CD1c-positive myeloid dendritic cell (primary cell): ENCODE measurements at regions not wholly inside any gene's neighbourhood (a gene's known extent, or its start where the extent isn't known, plus 50 kb on each side); places are given as distances from the start of the nearest gene placed in this dataset.
"Not testable (repeated sequence)": the region's sequence is repeated elsewhere in the genome, so short reads cannot be mapped to it uniquely, and the experiment has no call there.

Experiments
- DNase-seq: peaks from one replicate; pipeline ENCODE4 v3.0.0-alpha.2; 2016; ENCODE audit errors: extremely low spot score

DNA sequence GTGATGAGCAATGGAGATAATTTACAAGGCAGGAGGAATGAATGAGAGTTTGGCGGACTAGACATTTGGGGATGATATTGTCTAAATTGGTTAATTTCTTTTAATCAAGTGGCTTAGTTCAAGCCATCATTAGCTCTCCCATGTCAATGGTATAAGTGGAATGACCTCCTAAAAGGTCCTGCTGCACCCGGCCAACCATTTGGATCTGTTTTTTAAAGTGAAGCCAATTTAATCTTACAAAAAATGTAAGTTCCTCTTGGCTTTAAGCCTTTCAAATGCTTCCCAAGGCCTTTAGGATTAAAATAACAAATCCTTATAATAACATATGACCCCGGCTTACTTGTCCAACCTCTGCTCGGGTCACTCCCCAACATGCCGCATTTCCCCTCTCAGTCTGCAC is 484.4 kb upstream of the ADAMTS9 start:
- DNase-seq = no peak

DNA sequence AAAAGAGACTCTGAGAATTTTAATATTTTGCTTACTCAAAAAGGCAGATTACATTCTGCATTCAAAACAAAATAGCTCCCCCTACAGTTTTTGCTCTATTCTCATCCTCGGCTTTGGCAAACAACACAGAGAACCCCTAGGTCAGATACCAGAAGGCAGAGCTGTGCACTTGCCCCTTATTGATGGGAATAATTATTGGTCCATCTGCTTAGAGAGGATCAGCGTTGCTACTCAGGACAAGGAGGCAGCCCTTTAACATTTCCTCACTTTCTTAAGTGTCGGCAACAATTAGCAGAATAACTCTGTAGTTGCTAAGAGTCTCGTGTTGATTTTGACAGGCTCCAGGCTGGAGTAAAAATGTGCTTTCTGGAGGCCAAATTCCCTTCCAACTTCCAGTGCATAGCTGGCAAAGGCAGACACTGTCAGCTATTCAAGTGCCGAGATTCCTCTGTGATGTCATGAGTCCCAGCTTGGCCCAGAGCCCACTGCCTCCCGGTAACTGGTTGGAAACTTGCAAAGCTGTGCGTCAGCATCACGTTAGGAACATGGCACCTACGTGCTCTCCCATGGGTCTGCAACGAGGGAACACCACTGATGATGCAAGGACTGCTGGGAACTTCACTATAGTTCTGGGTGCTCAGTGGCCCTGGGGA is 482.7 kb upstream of the ADAMTS9 start:
- DNase-seq = no peak

DNA sequence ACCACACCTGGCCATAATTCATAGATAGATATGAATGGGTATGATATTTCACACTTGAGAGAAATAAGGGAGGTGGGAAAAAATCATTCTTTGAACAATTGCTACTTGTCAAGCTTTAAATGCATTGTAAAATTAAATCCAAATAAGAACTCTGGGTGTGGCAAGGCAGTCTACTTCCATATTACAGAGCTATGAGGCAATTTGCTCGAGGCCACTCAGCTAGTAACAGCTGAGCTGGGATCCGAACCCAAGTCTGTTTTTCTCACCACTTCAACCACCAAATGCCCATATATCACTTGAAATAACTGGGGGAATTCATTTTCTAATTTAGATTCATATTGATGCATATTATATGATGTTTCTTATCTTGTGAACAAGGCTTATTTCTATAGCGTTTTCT is 482.2 kb upstream of the ADAMTS9 start:
- no peak for DNase-seq

DNA sequence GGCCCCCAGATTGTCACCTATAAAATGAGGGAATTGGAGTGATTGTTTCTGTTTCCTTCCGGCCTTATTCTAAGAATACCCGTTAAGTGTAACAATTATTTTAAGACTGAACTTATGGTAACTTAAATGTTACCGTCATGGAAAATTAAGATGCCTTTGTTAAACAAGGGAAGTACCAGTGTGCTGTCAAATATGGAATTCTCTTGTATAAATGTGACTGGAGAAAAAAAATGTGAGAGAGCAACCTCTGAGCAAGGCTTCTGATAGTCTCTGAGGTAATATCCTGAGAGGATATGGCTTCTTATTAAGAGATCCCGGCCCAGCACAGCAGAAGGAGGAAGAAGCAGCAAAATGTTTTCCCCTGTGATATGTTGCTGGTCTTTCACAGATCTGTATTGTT is 480.7 kb upstream of the ADAMTS9 start:
- no peak for DNase-seq

DNA sequence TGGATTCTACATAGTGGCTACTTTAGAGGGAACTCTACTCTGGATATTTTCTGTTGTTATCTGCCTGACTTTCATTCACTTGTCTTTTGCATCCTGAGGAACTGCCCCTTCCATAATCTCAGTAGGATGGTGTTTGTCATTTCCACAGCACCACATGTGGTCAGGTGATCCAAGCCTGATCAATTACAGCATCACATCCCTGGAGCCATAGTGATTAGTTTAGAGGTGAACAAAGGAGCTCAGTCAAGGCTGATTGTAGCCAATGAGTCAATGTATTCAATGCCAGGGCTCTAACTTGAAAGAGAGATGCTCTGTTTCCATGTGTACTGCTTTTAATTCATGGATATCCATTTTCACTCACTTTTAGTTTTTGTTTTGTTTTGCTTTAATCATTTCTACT is 478.7 kb upstream of the ADAMTS9 start:
- DNase-seq = no peak

DNA sequence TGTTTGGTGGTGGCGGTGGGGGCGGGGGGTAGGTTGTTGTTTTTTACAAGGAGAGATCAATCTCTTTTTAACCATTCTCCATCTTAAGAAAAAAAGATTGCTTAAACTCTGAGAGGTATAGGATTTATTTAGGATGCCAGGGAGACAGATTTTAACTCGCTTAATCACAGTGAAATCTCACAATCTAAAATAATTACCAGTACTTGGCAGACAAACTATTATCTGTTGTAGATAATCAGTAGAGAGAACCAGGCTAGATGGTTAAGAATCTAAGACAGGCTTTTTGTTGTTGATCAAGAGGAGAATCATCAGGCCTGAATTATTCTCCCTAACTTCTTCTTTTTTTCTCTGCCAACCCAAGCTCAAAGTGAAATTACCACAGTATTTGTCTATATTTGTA is 470.2 kb upstream of the ADAMTS9 start:
- DNase-seq = no peak

DNA sequence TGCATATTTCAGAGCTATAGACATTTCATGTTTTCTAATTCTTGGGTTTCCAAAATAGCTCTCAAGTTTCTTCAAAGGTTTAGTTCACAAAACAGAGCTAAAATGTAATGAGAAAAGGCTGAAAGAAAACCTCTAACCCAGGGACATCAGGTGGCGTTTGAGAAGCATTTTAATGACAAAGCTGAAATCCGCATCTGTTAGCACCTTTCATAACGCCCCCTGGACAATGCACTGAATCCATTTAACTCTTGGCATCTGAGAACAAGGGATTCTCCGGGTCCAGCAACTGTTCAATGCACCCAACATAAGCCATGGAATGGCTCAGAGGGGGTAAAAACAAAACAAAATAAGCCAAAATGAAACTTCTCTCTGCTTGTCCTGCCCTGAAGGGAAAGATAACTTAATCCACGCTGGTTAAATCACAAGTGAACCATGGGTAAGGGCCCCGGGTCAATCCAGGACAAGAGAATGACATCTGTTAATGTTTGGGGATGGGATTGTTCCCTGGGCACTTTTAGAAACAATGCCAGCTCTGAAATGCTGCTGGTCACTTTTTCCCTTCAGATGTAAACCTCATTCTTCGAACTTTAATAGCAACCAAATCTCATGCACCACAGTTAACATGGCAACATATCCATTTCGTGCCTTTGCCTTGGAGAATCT is 466.2 kb upstream of the ADAMTS9 start:
- no peak for DNase-seq

DNA sequence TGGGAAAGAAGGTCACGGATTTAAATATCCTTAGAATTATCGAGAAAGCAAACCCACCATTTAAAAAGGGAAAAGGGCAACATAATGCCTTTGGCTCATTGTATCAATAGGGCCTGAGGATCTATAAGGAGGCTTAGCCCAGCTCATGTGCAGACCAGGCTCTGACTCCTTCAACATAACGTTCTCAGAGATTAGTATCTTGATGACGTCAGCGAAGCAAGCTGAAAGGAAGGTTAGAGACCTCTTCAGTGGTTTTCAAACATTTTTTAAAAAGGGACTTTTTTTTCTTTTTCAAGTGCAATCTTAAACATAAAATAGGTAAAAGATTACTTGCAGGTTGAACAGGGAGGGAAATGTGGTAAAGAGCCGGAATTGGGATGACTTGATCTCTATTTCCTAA is 463.9 kb upstream of the ADAMTS9 start:
- no peak for DNase-seq

DNA sequence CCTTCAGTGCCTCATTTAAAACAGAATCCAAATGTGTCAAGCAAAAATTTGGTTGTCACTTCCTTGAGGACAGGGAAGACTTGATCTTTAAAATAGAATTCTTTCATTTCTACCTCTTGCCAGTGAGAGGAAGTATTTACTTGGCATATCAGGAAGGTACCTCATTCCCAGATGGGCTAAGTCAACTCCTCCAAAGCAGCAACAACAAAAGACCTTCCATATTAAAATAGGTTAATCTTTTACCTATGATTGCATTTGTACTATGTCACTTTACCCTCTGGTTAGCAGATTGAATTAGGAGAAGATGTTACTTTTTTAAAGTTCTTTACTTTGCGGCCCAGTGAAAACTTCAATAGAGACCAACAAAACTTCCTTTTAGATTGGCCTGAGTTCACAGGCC is 462.1 kb upstream of the ADAMTS9 start:
- DNase-seq = no peak

DNA sequence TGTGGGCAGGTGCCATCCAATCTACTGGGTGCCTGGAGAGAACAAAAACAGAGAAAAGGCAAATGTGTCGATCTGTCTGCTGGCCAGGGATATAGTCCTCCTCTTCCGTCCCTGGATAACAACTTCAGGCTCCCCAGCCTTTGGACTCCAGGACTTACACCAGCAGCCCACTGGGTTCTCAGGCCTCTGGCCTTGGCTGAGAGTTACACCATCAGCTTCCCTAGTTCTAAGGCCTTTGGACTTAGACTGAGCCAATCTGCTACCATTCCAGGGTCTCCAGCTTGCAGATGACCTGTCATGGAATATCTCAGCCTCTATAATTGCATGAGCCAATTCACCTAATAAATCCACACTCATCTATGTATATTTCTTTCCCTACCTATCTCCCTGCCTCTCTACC is 460.9 kb upstream of the ADAMTS9 start:
- DNase-seq = no peak

DNA sequence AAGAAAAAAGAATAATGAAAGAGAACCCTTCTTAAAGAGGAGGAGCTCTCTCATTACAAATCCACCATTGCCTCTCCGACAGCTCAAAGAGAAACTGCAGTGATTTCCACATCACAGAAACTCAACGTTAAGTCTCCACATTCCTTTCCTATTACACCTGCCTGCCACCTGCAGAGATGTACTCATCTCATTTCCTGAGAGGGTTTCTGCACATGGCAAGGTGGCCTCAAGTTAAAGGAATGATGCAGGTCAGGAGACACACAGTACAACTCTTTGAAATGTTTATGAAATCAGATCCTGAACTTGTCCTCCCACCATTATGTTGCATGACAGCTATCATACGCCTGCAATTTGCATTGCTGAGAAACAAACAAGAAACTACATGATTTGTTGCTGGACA is 458.4 kb upstream of the ADAMTS9 start:
- DNase-seq = no peak

DNA sequence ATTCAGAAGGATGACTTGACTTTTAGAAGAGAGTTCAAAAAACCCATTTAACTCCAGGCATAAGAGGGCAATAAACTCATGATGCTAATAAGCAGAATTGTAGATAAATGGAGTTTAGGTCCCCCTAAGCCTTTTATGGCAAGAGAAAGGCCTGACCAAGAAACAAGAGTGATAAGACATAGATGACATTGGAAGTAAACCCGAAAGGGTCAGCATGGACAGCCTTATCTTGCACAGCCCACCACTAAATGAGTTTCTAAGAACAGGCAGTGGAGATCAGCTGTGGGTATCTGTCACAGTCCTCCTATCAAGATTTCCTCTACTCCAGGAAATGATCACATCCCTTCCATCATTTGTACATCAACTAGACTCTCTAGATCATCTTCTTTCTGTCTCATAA is 457.9 kb upstream of the ADAMTS9 start:
- no peak for DNase-seq

DNA sequence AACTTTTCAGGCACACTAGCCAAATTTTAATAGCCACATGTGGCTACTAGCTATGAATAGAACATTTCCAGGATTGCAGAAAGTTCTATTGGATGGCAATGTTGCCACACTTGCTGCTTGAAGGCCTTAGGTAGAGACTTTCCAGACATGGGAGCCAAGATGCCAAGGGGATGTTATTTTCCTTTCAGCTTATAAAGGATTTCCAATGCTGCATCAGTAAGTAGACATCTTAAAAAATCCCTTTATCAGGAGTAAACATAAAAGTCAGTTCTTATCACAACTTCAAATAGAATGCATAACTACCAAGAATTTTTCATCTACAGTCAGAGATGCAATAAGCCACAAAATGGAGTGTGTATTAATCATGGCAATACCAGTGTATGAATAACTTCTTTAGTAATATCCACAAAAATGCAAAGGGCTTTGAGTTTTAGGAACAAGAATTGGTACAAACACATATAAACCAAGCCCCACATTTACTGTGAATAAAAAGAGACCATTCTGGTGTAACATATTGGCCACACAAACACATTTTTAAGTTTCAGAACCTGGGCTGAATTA is 457.1 kb upstream of the ADAMTS9 start:
- no peak for DNase-seq

DNA sequence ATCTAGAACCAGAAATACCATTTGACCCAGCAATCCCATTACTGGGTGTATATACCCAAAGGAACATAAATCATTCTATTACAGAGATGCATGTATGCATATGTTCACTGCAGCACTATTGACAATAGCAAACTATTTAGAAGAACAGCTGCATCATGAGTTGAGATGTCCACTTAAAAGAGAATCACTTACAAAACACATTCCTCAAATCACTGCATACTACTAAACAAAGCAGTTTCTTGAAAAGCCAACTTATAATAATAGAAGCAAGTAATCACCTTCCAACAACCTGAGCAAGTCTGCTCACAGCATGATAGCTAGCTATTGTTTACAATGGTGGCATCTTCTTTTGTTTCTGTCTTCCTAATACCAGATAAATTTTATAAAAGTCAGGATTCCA is 454.7 kb upstream of the ADAMTS9 start:
- no peak for DNase-seq

DNA sequence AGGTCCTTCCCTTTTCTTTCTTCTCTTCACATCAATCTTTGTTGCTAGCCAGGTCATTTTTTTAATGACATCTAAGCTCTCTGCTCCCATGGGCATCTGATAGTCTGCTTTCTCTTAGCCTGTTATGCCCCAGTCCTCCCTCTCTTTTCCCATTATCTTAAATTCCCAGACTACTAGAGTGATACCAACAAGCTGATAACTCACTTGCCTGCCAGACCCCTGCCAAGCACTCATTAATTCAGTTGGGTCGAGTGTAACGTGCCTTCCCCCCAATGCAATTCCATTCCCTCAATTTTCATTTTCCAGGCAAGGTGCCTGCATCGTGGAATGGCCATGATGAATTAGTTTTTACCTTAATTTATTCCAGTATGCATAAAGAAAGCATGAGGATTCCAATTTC is 450.8 kb upstream of the ADAMTS9 start:
- no peak for DNase-seq

DNA sequence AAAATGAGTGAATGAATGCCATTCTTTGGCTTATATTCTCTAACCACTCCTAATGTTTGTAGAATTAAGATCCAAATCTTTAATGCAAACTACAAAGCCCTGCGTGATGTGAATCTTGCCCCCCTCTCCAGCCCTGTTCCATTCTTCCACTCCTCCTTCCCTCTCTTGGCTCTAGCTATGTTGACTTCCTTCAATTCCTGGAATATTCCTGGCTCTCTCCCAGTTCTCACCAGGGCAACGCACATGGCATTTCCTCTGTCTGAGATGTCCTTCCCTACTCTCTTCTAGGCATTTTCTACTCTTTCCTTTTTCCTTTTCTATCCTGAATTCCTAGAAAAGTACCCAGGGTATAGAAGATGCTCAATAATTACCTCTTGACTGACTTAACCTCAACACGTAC is 446.0 kb upstream of the ADAMTS9 start:
- DNase-seq = not testable (repeated sequence)

DNA sequence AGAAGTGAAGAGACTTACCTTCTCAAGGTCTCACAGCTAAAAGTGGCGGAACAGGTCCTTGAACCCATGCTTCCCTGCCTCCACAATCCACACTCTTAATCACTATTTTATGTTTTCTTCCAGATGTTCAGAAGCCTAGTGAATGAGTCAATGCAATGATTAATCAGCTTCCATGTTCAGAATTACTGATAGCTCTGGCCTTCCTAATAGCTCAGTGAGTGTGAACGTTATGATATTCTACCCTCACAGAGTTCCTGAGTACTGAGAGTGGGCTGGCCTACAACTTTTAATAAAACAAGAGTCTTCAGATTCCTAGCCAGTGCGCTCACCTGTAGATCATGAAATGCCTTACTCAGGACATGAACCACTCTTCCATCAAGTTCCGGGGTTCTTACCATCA is 443.0 kb upstream of the ADAMTS9 start:
- DNase-seq = no peak

DNA sequence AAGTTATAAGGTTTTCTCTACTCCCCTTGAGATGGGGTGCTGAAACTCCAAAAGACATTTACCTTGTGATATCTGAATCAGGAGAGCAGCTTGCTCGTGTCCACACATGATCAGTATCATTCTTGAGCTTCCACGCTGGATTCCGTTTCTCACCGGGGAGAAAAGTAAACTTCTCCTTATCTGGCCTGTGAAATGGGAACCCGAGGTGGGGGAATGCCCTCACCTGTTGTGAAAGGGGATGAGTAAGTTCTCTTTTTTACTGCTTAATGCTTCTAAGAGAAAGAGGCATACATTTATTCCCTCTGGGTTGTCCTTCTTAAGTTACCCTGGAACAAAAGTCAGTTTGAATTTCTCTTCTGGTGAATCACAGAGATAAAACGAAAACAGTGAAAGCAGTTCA is 440.5 kb upstream of the ADAMTS9 start:
- DNase-seq = no peak

DNA sequence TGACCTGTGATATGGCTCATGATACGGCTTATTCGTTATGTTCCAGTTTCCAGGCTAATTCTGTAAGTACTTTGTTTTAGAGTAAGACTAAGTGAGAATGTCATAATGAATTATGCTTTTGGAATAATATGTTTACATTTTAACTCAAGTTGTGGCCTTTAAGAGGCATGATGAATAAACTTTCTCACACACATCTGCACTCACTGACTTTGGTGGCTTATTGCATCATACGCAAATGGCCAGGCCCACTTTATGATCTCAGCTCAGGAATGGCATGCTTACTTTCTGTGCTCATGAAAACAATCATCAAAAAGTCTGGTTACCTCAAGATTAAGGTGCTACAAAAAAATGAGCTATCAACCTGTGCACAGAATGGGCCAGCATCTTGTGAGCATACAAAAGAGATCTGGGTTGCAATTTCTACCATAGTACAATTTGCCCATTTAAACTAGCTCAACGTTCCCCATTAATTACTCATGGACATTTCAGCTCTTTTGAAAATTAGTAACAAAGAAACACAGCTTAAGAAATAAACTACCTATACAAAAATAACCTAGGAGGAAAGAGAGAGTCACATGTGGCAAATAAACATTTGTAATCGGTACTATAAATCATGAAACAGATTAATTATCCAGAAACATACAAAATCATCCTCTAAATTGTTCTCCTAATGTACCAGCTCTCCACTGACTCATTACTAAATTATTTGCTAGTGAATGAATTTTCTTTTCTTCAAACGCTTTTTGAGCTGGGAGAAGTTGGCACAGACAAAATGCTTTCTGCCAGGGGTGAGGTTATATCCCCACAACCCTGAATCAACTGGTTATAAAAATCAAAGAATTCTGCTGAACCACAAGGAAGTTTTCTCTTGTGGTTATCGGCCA is 439.0 kb upstream of the ADAMTS9 start:
- no peak for DNase-seq

DNA sequence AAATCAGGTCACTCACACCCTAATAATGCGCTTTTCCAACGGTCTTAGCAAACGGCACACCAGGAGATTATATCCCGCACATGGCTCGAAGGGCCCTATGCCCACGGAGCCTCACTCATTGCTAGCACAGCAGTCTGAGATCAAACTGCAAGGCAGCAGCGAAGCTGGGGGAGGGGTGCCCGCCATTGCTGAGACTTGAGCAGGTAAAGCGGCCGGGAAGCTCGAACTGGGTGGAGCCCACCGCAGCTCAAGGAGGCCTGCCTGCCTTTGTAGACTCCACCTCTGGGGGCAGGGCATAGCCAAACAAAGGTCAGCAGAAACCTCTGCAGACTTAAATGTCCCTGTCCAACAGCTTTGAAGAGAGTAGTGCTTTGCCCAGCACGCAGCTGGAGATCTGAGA is 432.4 kb upstream of the ADAMTS9 start:
- not testable (repeated sequence) for DNase-seq

DNA sequence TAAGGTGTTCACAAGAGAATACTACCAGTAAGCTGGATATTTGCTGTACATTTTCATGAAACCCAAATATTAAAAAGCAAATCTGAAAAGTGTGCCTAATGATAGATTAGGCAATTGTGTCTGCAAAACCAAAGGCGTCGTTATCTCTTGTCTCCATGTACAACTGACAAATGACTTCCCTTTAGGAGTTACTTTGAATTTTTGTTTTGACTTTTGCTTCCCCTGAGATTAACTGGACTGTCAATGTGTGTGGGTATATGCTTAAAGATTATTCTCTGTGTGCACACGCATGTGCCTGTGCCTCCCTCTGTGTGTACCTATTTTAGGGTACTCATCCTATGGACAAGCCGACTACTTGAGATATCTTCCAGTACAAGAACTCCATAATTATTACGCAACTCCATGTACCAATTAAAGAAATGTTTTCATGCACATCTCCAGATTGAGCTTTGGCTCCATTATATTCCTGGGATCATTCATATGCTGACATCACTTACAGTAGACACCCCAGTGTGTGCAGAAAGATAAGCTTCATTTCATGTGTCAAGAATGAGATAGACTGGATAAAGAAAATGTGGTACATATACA is 431.2 kb upstream of the ADAMTS9 start:
- DNase-seq = no peak

DNA sequence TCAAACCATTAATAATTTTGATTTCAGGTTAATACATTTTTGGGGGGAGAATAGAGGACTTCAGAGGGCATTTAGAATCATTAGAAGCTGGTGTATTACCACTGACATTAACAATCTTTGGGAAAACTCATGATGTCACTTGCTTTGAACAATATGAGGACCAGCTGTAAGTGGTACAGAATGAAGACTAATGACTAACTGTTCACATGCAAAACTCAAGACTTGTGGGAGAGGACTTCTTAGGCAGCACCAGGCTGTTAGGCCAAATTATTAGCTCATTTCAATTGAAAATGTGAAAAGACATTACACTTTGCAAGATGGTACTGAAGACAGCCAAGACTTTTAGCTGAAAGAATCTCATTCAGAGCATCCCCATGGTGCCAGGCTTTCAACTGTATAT is 426.2 kb upstream of the ADAMTS9 start:
- no peak for DNase-seq
